Thyroid gland (tissue), 4 donors: ENCODE measurements at regions not wholly inside any gene's neighbourhood (a gene's known extent, or its start where the extent isn't known, plus 50 kb on each side); places are given as distances from the start of the nearest gene placed in this dataset.

Source experiments
- DNase-seq, 2 donors: peaks; one replicate each; pipeline ENCODE4 v3.0.0-alpha.2; 2019
- H3K27ac ChIP-seq, 3 donors: fragments of 200-600 bp; sonication (generic); 1 replicate in 2 of 3; 2 replicates in 1 of 3; pipeline ENCODE4 v1.5.1; 2016 to 2019; ENCODE audit warnings: mild to moderate bottlenecking in 1 of 3, moderate library complexity in 1 of 3
- H3K27me3 ChIP-seq: fragments of 200-600 bp; sonication (generic); one replicate; pipeline ENCODE4 v1.5.1; 2019
- H3K36me3 ChIP-seq, 2 donors: fragments of 200-600 bp; sonication (generic); one replicate each; pipeline ENCODE4 v1.5.1; 2016 to 2019
- H3K4me1 ChIP-seq, 2 donors: fragments of 200-600 bp; sonication (generic); one replicate each; pipeline ENCODE4 v1.5.1; 2017 to 2019
- H3K4me3 ChIP-seq, 3 donors: fragments of 200-600 bp; sonication (generic); replicated peaks in 1 of 3; 1 replicate in 2 of 3; 2 replicates in 1 of 3; pipeline ENCODE4 v1.5.1; 2016; ENCODE audit warnings: mild to moderate bottlenecking in 1 of 3
- H3K9me3 ChIP-seq: fragments of 200-600 bp; sonication (generic); one replicate; pipeline ENCODE4 v1.5.1; 2017
- CTCF ChIP-seq, 6 experiments: fragments of 200-600 bp in 3 of 6; fragments of 450-650 bp in 3 of 6; sonication (generic) in 3 of 6; IDR thresholded peaks; one replicate each; pipeline ENCODE4 v1.5.1; 2016 to 2019; ENCODE audit warnings: antibody characterized with exemption in 6 of 6, mild to moderate bottlenecking in 2 of 6, inconsistent platforms in 1 of 6, moderate library complexity in 1 of 6
- POLR2A ChIP-seq, 2 donors: fragments of 450-650 bp; IDR thresholded peaks; one replicate each; pipeline ENCODE4 v1.6.1; 2017; ENCODE audit warnings: antibody characterized with exemption in 2 of 2, mild to moderate bottlenecking in 2 of 2, moderate library complexity in 1 of 2
- WGBS, 2 donors: methylation state at CpG; one replicate each; pipeline ENCODE4 v1.1.5; 2017; 5-methylcytosine and 5-hydroxymethylcytosine counted together
- intact Hi-C: fragments of 100-400 bp; cut with DNase I; formaldehyde crosslinking; loops from one replicate; pipeline ENCODE4 v1.15.1; 2023

- Histone ChIP-seq H3K36me3 (no peaks in the 10 kb centered on the region), H3K9me3 (no peaks in the 10 kb centered on the region), H3K27me3 (no peaks in the 10 kb centered on the region), H3K4me1 (no peaks in the 10 kb centered on the region), H3K4me3 (no peak overlapping the region), H3K27ac (no peak overlapping the region)
- TF ChIP-seq POLR2A (IDR thresholded peaks at IDR 0.05) (no peak), CTCF (IDR thresholded peaks at IDR 0.05) (no peak)
- no peak for DNase-seq
- intact Hi-C loops = no loop called here
- WGBS, 2 donors = 42% methylated on average over 3 of the region's 3 CpGs
These were observed 429.1 kb upstream of the IRX4 start for GRCh38 chr5:2311851-2312250.

DNA sequence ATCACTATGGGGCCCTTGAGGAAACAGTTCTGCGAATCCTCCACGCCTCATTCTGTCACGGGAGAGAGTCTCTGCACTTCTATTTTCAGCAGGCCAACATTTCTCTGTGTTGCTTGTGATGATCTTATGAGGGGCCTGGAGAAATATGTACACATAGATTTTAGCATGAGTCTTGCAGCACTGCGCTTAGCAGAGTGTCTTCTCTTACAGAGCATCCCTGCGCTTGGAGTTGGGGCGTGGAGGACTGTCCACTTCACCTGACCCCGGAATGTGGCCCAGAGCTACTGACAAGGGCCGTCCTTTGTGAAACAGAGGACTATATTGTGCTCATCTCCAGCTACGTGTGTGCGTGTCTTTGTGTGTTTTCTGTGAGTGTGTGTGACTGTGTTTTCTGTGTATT, 428.2 kb upstream of the IRX4 start:
- no peaks in the 10 kb centered on the region for H3K36me3 ChIP-seq
- no peak overlapping the region for H3K4me3 ChIP-seq
- TF ChIP-seq POLR2A (IDR thresholded peaks at IDR 0.05) (no peak), CTCF (IDR thresholded peaks at IDR 0.05) (no peak)
- no peak for DNase-seq
- no peaks in the 10 kb centered on the region for H3K27me3 ChIP-seq
- no peaks in the 10 kb centered on the region for H3K4me1 ChIP-seq
- WGBS, 2 donors = 83 to 86% methylated on average over 10 of the region's 10 CpGs
- H3K9me3 ChIP-seq = no peaks in the 10 kb centered on the region
- H3K27ac ChIP-seq = no peak overlapping the region
- intact Hi-C loops = no loop called here

DNA sequence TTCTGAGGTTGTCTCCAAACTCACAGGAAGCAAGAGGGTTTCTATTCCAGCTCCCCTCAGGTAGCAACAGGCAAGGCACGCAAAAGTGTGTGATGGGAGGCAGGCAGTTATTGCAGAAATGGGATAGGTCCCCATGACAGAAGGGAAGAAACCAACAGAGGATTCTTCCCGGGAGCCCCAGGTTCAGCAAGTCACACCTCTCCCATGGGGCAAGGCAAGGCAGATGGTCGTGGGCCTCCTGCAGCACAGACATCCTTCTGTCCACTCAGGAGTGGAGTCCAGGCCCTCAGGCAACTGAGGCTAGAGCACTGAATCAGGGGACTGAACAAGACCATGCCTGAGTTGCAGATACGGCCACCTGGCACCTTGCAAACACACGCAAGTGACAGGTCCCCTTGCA, 424.9 kb upstream of the IRX4 start:
- intact Hi-C loops = no loop called here
- no peak overlapping the region for H3K27ac ChIP-seq
- DNase-seq = no peak
- H3K4me3 ChIP-seq = no peak overlapping the region
- TF ChIP-seq CTCF (IDR thresholded peaks at IDR 0.05) = no peak
- TF ChIP-seq POLR2A (IDR thresholded peaks at IDR 0.05) = no peak
- H3K9me3 ChIP-seq = no peaks in the 10 kb centered on the region
- no peaks in the 10 kb centered on the region for H3K36me3 ChIP-seq
- no peaks in the 10 kb centered on the region for H3K27me3 ChIP-seq
- no peaks in the 10 kb centered on the region for H3K4me1 ChIP-seq
- WGBS, 2 donors = 89 to 94% methylated on average over 4 of the region's 5 CpGs

DNA sequence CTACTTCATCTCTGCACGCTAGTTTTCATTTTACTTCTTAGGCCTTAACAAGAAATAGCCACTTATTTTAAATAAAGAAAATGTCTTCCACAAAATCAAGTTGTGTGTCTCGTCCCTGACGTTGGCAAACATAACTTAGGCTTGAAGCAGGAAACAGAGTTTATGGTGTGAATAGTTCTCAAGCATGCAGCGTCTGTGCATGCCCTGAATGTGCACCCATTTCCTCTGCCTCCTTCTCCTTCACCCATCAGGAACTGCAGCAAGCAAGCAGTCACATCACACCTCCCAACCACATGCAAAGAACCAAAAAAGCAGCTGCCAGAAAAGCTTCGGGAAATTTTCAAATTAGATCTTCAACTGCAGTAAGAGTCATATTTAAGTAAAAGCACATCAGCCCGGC, 424.0 kb upstream of the IRX4 start:
- no peak for DNase-seq
- 78 to 83% methylated on average over 6 of the region's 6 CpGs for WGBS, 2 donors
- intact Hi-C loops = no loop called here
- Histone ChIP-seq H3K4me3 (no peak overlapping the region), H3K27ac (no peak overlapping the region), H3K9me3 (no peaks in the 10 kb centered on the region), H3K27me3 (no peaks in the 10 kb centered on the region), H3K4me1 (no peaks in the 10 kb centered on the region), H3K36me3 (no peaks in the 10 kb centered on the region)
- no peak for TF ChIP-seq POLR2A (IDR thresholded peaks at IDR 0.05)
- no peak for TF ChIP-seq CTCF (IDR thresholded peaks at IDR 0.05)

DNA sequence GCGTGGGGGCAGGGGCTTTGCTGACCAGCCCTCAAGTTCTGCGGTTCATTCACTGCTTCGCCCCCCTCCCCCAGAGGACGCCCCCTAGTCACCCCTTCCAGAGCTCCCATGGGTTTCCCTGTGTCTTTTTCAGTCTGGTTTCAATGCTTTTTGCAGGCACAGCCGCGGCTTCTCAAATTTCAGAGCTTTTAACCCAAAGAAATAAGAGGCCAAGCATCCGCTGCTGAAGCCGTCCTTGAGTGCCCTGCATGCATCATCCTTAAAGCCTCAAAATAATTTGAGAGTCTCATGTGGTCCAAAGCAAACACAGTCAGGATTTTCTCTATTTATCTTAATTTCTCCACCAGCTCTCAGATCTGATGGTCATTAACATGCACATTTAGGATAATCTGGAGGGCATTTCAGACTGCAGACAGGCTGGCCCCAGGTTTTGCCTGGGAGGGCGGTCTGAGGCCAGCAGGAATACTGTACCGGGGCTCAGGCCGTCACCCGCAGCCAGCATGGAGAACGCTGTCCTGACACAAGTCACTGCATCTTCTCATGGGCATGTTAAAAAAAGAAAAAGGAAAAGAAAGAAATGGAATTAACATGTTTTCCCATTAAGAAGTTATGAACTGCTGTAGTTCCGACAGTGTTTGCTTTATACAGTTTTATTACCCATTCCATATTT, 420.8 kb upstream of the IRX4 start:
- no peak overlapping the region for H3K4me3 ChIP-seq
- intact Hi-C loops = no loop called here
- WGBS, 2 donors = 33 to 35% methylated on average over 14 of the region's 14 CpGs

More for the DNA sequence above, 420.8 kb upstream of the IRX4 start:
- Histone ChIP-seq H3K9me3 (no peaks in the 10 kb centered on the region), H3K27ac (no peak overlapping the region), H3K27me3 (no peaks in the 10 kb centered on the region), H3K4me1 (no peaks in the 10 kb centered on the region), H3K36me3 (no peaks in the 10 kb centered on the region)
- no peak for TF ChIP-seq CTCF (IDR thresholded peaks at IDR 0.05)
- no peak for TF ChIP-seq POLR2A (IDR thresholded peaks at IDR 0.05)
- no peak for DNase-seq
